ENCODE measurements at regions not wholly inside any gene's neighbourhood (a gene's known extent, or its start where the extent isn't known, plus 50 kb on each side); places are given as distances from the start of the nearest gene placed in this dataset.

DNA sequence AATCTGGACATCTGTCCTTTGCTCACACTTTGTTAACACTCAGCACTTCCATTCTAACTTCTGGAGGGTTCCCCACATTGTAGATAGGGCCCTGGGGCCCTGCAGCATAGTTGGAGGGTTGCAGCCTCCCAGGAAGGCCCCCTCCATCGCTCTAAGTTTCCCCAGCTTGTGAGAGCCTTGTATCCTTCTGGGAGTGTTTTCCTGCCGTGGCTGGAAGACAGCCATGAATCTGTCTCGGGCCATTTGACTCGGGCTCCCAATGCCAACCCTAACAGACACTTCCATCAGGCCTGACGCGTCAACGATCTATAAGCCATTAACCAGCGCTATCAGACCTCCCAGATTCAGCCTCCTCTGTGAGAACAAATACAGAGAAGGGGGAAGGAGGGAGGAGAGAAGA lies 263.7 kb upstream of the RPL38 start:
- no peak overlapping the region for H3K4me3 ChIP-seq
- intact Hi-C loops (cut with DNase I), result no loop called here
- DNase-seq, result no peak
- H3K27me3 ChIP-seq, result peaks cover 0 to 5% (median 0%) of the 10 kb centered on the region in 3 donors
- no peaks in the 10 kb centered on the region for H3K4me1 ChIP-seq
- TF ChIP-seq EP300 (IDR thresholded peaks at IDR 0.05) (no peak), POLR2AphosphoS5 (IDR thresholded peaks at IDR 0.05) (no peak), POLR2A (IDR thresholded peaks at IDR 0.05) (no peak)
- TF ChIP-seq, protein P1, sequence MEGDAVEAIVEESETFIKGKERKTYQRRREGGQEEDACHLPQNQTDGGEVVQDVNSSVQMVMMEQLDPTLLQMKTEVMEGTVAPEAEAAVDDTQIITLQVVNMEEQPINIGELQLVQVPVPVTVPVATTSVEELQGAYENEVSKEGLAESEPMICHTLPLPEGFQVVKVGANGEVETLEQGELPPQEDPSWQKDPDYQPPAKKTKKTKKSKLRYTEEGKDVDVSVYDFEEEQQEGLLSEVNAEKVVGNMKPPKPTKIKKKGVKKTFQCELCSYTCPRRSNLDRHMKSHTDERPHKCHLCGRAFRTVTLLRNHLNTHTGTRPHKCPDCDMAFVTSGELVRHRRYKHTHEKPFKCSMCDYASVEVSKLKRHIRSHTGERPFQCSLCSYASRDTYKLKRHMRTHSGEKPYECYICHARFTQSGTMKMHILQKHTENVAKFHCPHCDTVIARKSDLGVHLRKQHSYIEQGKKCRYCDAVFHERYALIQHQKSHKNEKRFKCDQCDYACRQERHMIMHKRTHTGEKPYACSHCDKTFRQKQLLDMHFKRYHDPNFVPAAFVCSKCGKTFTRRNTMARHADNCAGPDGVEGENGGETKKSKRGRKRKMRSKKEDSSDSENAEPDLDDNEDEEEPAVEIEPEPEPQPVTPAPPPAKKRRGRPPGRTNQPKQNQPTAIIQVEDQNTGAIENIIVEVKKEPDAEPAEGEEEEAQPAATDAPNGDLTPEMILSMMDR (IDR thresholded peaks at IDR 0.05), result no peak
- no peak overlapping the region for H3K27ac ChIP-seq
- no peaks in the 10 kb centered on the region for H3K36me3 ChIP-seq
- H3K9me3 ChIP-seq, result no peaks in the 10 kb centered on the region
- 75 to 78% methylated on average over 8 of the region's 8 CpGs for WGBS, 2 donors

GRCh38 chr17:73940511-73940910 lies 263.0 kb upstream of the RPL38 start:
- H3K9me3 ChIP-seq, result no peaks in the 10 kb centered on the region
- intact Hi-C loops (cut with DNase I), result no loop called here
- TF ChIP-seq EP300 (IDR thresholded peaks at IDR 0.05), result no peak
- TF ChIP-seq POLR2A (IDR thresholded peaks at IDR 0.05), result no peak
- no peak for TF ChIP-seq POLR2AphosphoS5 (IDR thresholded peaks at IDR 0.05)
- TF ChIP-seq, protein P1 (IDR thresholded peaks at IDR 0.05), result no peak
- peaks cover 0 to 5% (median 0%) of the 10 kb centered on the region in 3 donors for H3K27me3 ChIP-seq
- no peak for DNase-seq
- no peak overlapping the region for H3K27ac ChIP-seq
- H3K36me3 ChIP-seq, result no peaks in the 10 kb centered on the region
- H3K4me1 ChIP-seq, result no peaks in the 10 kb centered on the region
- H3K4me3 ChIP-seq, result no peak overlapping the region
- WGBS, 2 donors, result 68 to 74% methylated on average over 3 of the region's 3 CpGs

GRCh38 chr17:73941919-73942530 lies 261.5 kb upstream of the RPL38 start:
- Histone ChIP-seq H3K4me3 (no peak overlapping the region), H3K27ac (no peak overlapping the region), H3K27me3 (peaks cover 0 to 5% (median 0%) of the 10 kb centered on the region in 3 donors), H3K36me3 (no peaks in the 10 kb centered on the region), H3K4me1 (no peaks in the 10 kb centered on the region), H3K9me3 (no peaks in the 10 kb centered on the region)
- no peak for DNase-seq
- 92 to 96% methylated on average over 3 of the region's 3 CpGs for WGBS, 2 donors
- TF ChIP-seq POLR2A (IDR thresholded peaks at IDR 0.05), result no peak
- no peak for TF ChIP-seq POLR2AphosphoS5 (IDR thresholded peaks at IDR 0.05)
- no peak for TF ChIP-seq EP300 (IDR thresholded peaks at IDR 0.05)
- TF ChIP-seq, protein P1 (IDR thresholded peaks at IDR 0.05), result no peak
- intact Hi-C loops (cut with DNase I), result no loop called here

DNA sequence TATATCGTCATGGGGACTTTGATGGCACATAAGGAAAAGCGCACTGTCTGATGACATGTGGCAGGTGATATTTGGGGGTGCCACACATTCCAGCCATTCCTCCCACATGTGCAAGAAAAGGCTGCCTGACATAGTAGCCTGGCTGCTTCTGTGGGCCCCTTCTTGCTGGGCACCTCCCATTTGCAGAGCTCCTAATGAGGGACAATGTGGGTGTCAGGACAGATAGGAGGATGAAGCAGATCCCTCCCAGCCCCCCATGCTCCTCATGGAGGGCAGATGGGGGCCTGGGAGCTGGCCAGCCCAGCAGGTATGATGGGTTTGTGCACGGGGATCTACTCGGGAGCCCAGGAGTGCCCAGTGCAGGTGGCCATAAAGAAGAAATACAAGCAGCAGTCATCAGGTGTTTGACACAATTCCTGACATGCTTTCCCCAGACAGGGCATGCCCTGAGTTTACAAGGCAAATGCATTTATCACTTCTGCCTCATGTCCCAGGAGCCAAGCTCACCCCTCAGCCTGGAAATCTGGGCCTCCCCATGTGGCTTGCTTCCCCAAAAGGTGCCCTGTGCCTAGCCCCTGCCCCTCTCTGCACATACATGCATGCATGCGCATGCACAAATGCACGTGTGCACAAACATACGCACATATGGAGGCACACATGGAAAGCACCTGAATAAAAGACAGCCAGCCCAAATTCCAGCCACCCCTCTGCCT lies 260.6 kb upstream of the RPL38 start:
- intact Hi-C loops (cut with DNase I), result no loop called here
- Histone ChIP-seq H3K9me3 (no peaks in the 10 kb centered on the region), H3K27me3 (peaks cover 0 to 5% (median 0%) of the 10 kb centered on the region in 3 donors), H3K36me3 (no peaks in the 10 kb centered on the region), H3K27ac (no peak overlapping the region), H3K4me3 (no peak overlapping the region), H3K4me1 (no peaks in the 10 kb centered on the region)
- no peak for DNase-seq
- TF ChIP-seq POLR2AphosphoS5 (IDR thresholded peaks at IDR 0.05), result no peak
- WGBS, 2 donors, result 93% methylated on average over 7 of the region's 7 CpGs

GRCh38 chr17:73943416-73944110 lies 259.9 kb upstream of the RPL38 start:
- H3K9me3 ChIP-seq, result no peaks in the 10 kb centered on the region
- 62 to 73% methylated on average over 7 of the region's 7 CpGs for WGBS, 2 donors
- H3K27me3 ChIP-seq, result peaks cover 0 to 12% (median 0%) of the 10 kb centered on the region in 3 donors
- H3K36me3 ChIP-seq, result no peaks in the 10 kb centered on the region
- no peak overlapping the region for H3K27ac ChIP-seq
- no peaks in the 10 kb centered on the region for H3K4me1 ChIP-seq
- no peak for TF ChIP-seq POLR2A (IDR thresholded peaks at IDR 0.05)
- no peak for TF ChIP-seq POLR2AphosphoS5 (IDR thresholded peaks at IDR 0.05)
- TF ChIP-seq, protein P1 (IDR thresholded peaks at IDR 0.05), result no peak
- intact Hi-C loops (cut with DNase I), result no loop called here
- no peak for DNase-seq
- no peak overlapping the region for H3K4me3 ChIP-seq
